Liver (tissue), 8 donors: ENCODE measurements at regions not wholly inside any gene's neighbourhood (a gene's known extent, or its start where the extent isn't known, plus 50 kb on each side); places are given as distances from the start of the nearest gene placed in this dataset.

Experiments
- DNase-seq: peaks from one replicate; pipeline ENCODE4 v3.0.0-alpha.2; 2017; ENCODE audit warnings: low spot score
- H3K27ac ChIP-seq, 2 donors: one replicate each; pipeline ENCODE4 v1.7.0; 2013; ENCODE audit warnings: inconsistent platforms in 2 of 2, low read length in 2 of 2, control low read depth in 1 of 2, low read depth in 1 of 2, mild to moderate bottlenecking in 1 of 2
- H3K27me3 ChIP-seq, 4 donors: one replicate each; pipeline versions ENCODE4 v1.6.1 to v1.7.0; 2013; ENCODE audit warnings: low read length in 3 of 4, inconsistent platforms in 1 of 4, mild to moderate bottlenecking in 1 of 4, moderate library complexity in 1 of 4; ENCODE audit not compliant: control insufficient read depth in 4 of 4, insufficient read depth in 4 of 4
- H3K36me3 ChIP-seq, 4 donors: one replicate each; pipeline versions ENCODE4 v1.6.1 to v1.7.0; 2013; ENCODE audit warnings: low read length in 3 of 4, mild to moderate bottlenecking in 3 of 4, low read depth in 1 of 4, moderate library complexity in 1 of 4; ENCODE audit not compliant: control insufficient read depth in 4 of 4, insufficient read depth in 3 of 4
- H3K4me1 ChIP-seq, 4 donors: one replicate each; pipeline versions ENCODE4 v1.6.1 to v1.7.0; 2013; ENCODE audit warnings: low read length in 3 of 4, mild to moderate bottlenecking in 3 of 4, moderate library complexity in 1 of 4; ENCODE audit not compliant: control insufficient read depth in 4 of 4, insufficient read depth in 4 of 4
- H3K4me3 ChIP-seq, 3 donors: one replicate each; pipeline versions ENCODE4 v1.6.1 to v1.7.0; 2013; ENCODE audit warnings: low read length in 3 of 3, control low read depth in 1 of 3, low read depth in 1 of 3, mild to moderate bottlenecking in 1 of 3
- H3K9ac ChIP-seq, 2 donors: one replicate each; pipeline ENCODE4 v1.7.0; 2013; ENCODE audit warnings: low read length in 2 of 2, mild to moderate bottlenecking in 2 of 2, moderate library complexity in 2 of 2, control low read depth in 1 of 2, low read depth in 1 of 2
- H3K9me3 ChIP-seq, 4 donors: one replicate each; pipeline versions ENCODE4 v1.6.1 to v1.7.0; 2013; ENCODE audit warnings: low read length in 3 of 4; ENCODE audit not compliant: control insufficient read depth in 4 of 4
- ATF3 ChIP-seq: IDR thresholded peaks from 2 replicates; pipeline ENCODE4 v1.6.1; 2016; ENCODE audit warnings: antibody characterized with exemption
- CTCF ChIP-seq: fragments of 150-350 bp; IDR thresholded peaks from 2 replicates; pipeline ENCODE4 v1.5.1; 2017; ENCODE audit warnings: improper control_type of control experiment, low read depth, low read length; ENCODE audit not compliant: missing input control
- EGR1 ChIP-seq, 2 donors: IDR thresholded peaks; 2 replicates each; pipeline ENCODE4 v1.6.1; 2016 to 2018; ENCODE audit warnings: antibody characterized with exemption in 2 of 2, low read depth in 2 of 2
- FOXA1 ChIP-seq: IDR thresholded peaks from 2 replicates; pipeline ENCODE4 v1.6.1; 2016; ENCODE audit warnings: antibody characterized with exemption
- FOXA2 ChIP-seq: IDR thresholded peaks from 2 replicates; pipeline ENCODE4 v1.6.1; 2016; ENCODE audit warnings: antibody characterized with exemption
- GABPA ChIP-seq, 2 donors: IDR thresholded peaks in 1 of 2; conservative IDR thresholded peaks in 1 of 2; 2 replicates each; pipeline ENCODE4 v1.6.1; 2016; ENCODE audit warnings: antibody characterized with exemption in 2 of 2, mild to moderate bottlenecking in 1 of 2, moderate library complexity in 1 of 2
- HNF4A ChIP-seq, 2 donors: conservative IDR thresholded peaks; 2 replicates each; pipeline ENCODE4 v1.6.1; 2016; ENCODE audit warnings: antibody characterized with exemption in 2 of 2, mild to moderate bottlenecking in 2 of 2
- HNF4G ChIP-seq: IDR thresholded peaks from 2 replicates; pipeline ENCODE4 v1.6.1; 2016; ENCODE audit warnings: antibody characterized with exemption
- JUND ChIP-seq, 2 donors: IDR thresholded peaks; 2 replicates each; pipeline ENCODE4 v1.6.1; 2016; ENCODE audit warnings: antibody characterized with exemption in 2 of 2
- MAX ChIP-seq: IDR thresholded peaks from 2 replicates; pipeline ENCODE4 v1.6.1; 2016; ENCODE audit warnings: antibody characterized with exemption
- NR2F2 ChIP-seq: IDR thresholded peaks from 2 replicates; pipeline ENCODE4 v1.6.1; 2016; ENCODE audit warnings: antibody characterized with exemption
- RAD21 ChIP-seq, 2 donors: IDR thresholded peaks; 2 replicates each; pipeline ENCODE4 v1.6.1; 2016; ENCODE audit warnings: antibody characterized with exemption in 2 of 2, mild to moderate bottlenecking in 2 of 2
- REST ChIP-seq: IDR thresholded peaks from 2 replicates; pipeline ENCODE4 v1.6.1; 2016; ENCODE audit warnings: antibody characterized with exemption, mild to moderate bottlenecking
- RXRA ChIP-seq, 2 donors: IDR thresholded peaks; 2 replicates each; pipeline ENCODE4 v1.6.1; 2017 to 2018; ENCODE audit warnings: antibody characterized with exemption in 2 of 2, mild to moderate bottlenecking in 1 of 2
- SP1 ChIP-seq: IDR thresholded peaks from 2 replicates; pipeline ENCODE4 v1.6.1; 2018; ENCODE audit warnings: antibody characterized with exemption, mild to moderate bottlenecking
- TAF1 ChIP-seq: conservative IDR thresholded peaks from 2 replicates; pipeline ENCODE4 v1.6.1; 2016; ENCODE audit warnings: antibody characterized with exemption, mild to moderate bottlenecking
- YY1 ChIP-seq: IDR thresholded peaks from 2 replicates; pipeline ENCODE4 v1.6.1; 2016; ENCODE audit warnings: antibody characterized with exemption, mild to moderate bottlenecking
- ZBTB33 ChIP-seq: IDR thresholded peaks from 2 replicates; pipeline ENCODE4 v1.6.1; 2016; ENCODE audit warnings: antibody characterized with exemption
- WGBS: extraction: QIAGEN DNeasy Blood & Tissue Kit; methylation state at CpG from one replicate; pipeline ENCODE4 v1.1.7; 2013; 5-methylcytosine and 5-hydroxymethylcytosine counted together
- donor health status: healthy.
- donor health status: healthy.
- donor health status: healthy.
- donor health status: healthy.
- donor health status: healthy.

- 63% methylated on average over 4 of the region's 4 CpGs for WGBS
- H3K36me3 ChIP-seq, result no peaks in the 10 kb centered on the region
- H3K27ac ChIP-seq, result no peak overlapping the region
- peaks cover 0 to 5% (median 2%) of the 10 kb centered on the region in 4 donors for H3K4me1 ChIP-seq
- DNase-seq, result no peak
- H3K9me3 ChIP-seq, result no peaks in the 10 kb centered on the region
- no peak overlapping the region for H3K9ac ChIP-seq
- no peaks in the 10 kb centered on the region for H3K27me3 ChIP-seq
- TF ChIP-seq NR2F2, result no peak
- TF ChIP-seq HNF4G, result no peak
- TF ChIP-seq HNF4A (conservative IDR thresholded peaks at IDR 0.05), result no peak
- no peak for TF ChIP-seq EGR1 (IDR thresholded peaks at IDR 0.05; ENCODE audit: low read depth in 2 of 2)
- no peak for TF ChIP-seq GABPA (IDR thresholded peaks at IDR 0.05 in 1 of 2, conservative IDR thresholded peaks at IDR 0.05 in 1 of 2)
- TF ChIP-seq RAD21 (IDR thresholded peaks at IDR 0.05), result no peak
- TF ChIP-seq ZBTB33, result no peak
- TF ChIP-seq CTCF, result no peak
- TF ChIP-seq JUND (IDR thresholded peaks at IDR 0.05), result no peak
- no peak for TF ChIP-seq MAX
- no peak for TF ChIP-seq YY1
- TF ChIP-seq TAF1, result no peak
- TF ChIP-seq REST, result no peak
- TF ChIP-seq RXRA (IDR thresholded peaks at IDR 0.05), result no peak
- no peak for TF ChIP-seq FOXA2
- TF ChIP-seq SP1, result no peak
- TF ChIP-seq FOXA1, result no peak
- TF ChIP-seq ATF3, result no peak
- no peak overlapping the region for H3K4me3 ChIP-seq
These were observed 139.2 kb upstream of the FOXN2 start for GRCh38 chr2:48175254-48175653.

GRCh38 chr2:48175656-48176055, 138.8 kb upstream of the FOXN2 start:
- Histone ChIP-seq H3K36me3 (no peaks in the 10 kb centered on the region), H3K27me3 (no peaks in the 10 kb centered on the region), H3K4me1 (peaks cover 0 to 5% (median 2%) of the 10 kb centered on the region in 4 donors), H3K4me3 (no peak overlapping the region), H3K9ac (no peak overlapping the region), H3K27ac (no peak overlapping the region), H3K9me3 (no peaks in the 10 kb centered on the region)
- DNase-seq, result no peak
- TF ChIP-seq HNF4G, result no peak
- no peak for TF ChIP-seq ZBTB33
- no peak for TF ChIP-seq SP1
- no peak for TF ChIP-seq ATF3
- TF ChIP-seq MAX, result no peak
- no peak for TF ChIP-seq FOXA1
- no peak for TF ChIP-seq CTCF
- TF ChIP-seq EGR1 (IDR thresholded peaks at IDR 0.05; ENCODE audit: low read depth in 2 of 2), result no peak
- no peak for TF ChIP-seq RXRA (IDR thresholded peaks at IDR 0.05)
- no peak for TF ChIP-seq GABPA (IDR thresholded peaks at IDR 0.05 in 1 of 2, conservative IDR thresholded peaks at IDR 0.05 in 1 of 2)
- no peak for TF ChIP-seq NR2F2
